ENCODE measurements at regions not wholly inside any gene's neighbourhood (a gene's known extent, or its start where the extent isn't known, plus 50 kb on each side); places are given as distances from the start of the nearest gene placed in this dataset.
"Not testable (repeated sequence)": the region's sequence is repeated elsewhere in the genome, so short reads cannot be mapped to it uniquely, and the experiment has no call there.

DNA sequence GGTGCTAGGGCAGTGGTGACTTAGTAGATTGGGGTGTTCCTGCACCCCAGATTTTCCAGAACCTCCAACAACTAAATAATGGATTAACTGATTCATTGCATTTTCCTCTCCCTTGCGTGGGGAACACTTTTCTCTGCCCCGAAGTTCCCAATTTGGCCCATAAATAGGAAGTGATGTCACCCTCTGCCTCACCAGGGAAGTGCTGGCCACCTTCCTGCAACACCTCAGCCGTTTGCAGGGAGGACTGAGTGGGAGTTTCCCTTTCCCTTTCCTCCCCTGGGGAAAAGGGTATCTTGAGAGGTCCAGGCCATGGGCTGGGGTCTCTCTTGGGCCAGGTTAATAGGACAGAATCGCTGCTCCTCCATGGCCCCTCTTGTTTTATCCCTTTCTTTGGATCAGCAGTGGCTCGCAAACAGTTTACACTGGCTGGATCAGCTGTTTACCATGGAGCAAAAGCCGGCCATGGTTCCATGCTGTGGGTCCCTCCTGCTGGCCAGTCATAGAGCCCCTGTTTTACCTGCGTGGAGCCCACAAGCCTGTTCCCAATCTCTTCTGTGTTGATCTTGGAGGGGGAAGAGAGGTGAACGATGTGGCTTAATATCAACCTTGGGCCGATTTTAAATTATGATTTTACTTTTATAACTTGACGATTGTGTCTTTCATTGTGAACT lies 91.6 kb upstream of the VRK1 start:
- Mint-ChIP-seq H3K4me3 (no peak overlapping the region), H3K9me3 (no peaks in the 10 kb centered on the region), H3K4me1 (ENCODE audit: low read depth) (no peaks in the 10 kb centered on the region), H3K27me3 (ENCODE audit: low read depth) (peaks cover 16% of the 10 kb centered on the region), H3K27ac (no peak overlapping the region), H3K36me3 (ENCODE audit: low read depth) (no peaks in the 10 kb centered on the region)
- DNase-seq = no peak
- CTCF ChIA-PET = no interaction called here
- intact Hi-C loops (cut with micrococcal nuclease) = no loop called here

DNA sequence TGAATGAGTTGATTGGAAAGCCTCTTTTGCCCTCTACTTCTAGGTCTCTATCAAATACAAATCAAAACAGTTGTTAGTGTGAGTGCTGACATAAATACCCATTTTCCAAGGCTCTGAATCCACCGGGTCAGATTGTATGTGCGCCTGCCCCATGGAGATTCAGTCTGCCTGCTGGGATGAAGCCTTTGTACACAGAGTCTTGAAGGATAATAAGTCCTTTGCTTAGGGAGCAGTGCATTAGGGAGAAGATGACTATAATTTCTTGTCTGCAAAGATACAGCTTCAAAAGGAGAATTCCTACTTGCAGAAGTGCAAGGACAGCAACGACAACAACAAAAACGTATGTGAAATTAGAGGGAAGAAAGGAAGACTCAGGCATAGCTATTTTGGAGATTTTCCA lies 90.3 kb upstream of the VRK1 start:
- intact Hi-C loops (cut with micrococcal nuclease) = no loop called here
- CTCF ChIA-PET = no interaction called here
- Mint-ChIP-seq H3K4me3 (no peak overlapping the region), H3K27ac (no peak overlapping the region), H3K27me3 (ENCODE audit: low read depth) (peaks cover 16% of the 10 kb centered on the region), H3K4me1 (ENCODE audit: low read depth) (no peaks in the 10 kb centered on the region), H3K9me3 (no peaks in the 10 kb centered on the region), H3K36me3 (ENCODE audit: low read depth) (no peaks in the 10 kb centered on the region)
- no peak for DNase-seq

DNA sequence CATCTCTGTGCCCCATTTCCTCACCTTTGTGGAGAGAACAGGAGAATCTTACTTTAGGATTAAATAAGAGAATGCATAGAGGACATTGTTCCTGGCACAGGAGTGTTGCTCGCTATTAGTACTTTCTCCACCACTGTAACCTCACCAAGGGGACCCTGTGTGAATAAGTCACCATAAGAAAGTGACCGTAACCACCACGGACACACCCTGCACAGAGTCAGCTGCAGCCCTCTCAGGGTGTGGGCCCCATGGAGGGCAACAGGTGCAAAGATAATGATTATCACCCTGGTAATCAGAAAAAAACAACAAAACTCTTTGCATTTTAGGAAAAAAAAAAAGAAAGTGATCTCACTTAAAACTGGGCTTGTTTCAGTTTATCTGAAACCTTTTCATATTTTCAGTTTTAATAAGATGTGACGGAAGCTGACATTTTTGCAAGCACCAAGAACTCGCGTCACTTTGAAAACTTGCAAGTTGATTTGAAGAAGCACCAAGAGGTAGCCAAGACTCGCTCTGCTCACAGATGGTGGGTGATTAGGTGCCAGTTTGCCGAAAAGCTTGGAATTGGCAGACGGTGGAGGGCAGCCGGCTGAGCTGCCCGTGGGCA lies 87.0 kb upstream of the VRK1 start:
- intact Hi-C loops (cut with micrococcal nuclease) = no loop called here
- no peaks in the 10 kb centered on the region for H3K36me3 Mint-ChIP-seq (ENCODE audit: low read depth)
- no peaks in the 10 kb centered on the region for H3K9me3 Mint-ChIP-seq
- no peak for DNase-seq
- H3K4me3 Mint-ChIP-seq = no peak overlapping the region
- no peaks in the 10 kb centered on the region for H3K4me1 Mint-ChIP-seq (ENCODE audit: low read depth)
- H3K27me3 Mint-ChIP-seq (ENCODE audit: low read depth) = peaks cover 9% of the 10 kb centered on the region
- no peak overlapping the region for H3K27ac Mint-ChIP-seq
- CTCF ChIA-PET = interaction anchor here (0.6 to 1.6 kb wide), 2 partner anchors 8 to 30 kb away, joined by 3 read pairs; no protein-coding TSS in a partner anchor

DNA sequence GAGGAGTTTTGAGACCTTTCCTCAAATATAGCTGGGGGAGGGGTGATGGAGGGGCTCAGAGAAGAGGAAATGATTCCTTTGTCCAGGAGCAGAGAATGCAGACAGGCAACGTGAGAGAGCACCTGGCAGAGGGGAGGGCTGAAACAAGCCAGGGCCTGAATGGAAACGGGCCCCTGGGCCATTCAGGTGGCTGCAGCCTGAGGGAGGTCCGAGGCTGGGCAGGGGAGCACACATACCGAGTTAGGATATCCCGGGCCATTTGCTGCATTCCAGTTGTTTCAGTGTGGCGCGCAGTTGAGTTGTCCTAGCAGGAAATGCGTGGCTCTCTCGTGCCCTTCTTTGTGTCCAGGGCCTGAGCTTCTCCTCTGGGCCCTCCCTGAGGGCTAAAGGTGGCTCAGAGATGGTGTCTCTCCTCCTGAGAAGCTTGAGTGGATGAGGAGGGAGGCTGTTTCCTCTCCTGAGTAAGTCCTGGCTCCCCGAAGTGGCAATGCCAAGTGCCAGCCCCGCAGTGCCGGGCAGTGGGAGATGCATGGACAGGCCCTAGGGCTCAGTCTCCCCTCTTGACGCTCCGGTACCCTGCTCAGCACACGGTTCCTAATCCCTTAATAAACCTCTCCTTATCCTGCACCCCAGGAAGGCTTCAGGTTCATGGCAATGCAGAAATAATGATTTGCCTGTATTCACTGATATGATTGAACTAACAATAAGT lies 85.5 kb upstream of the VRK1 start:
- peaks cover 6% of the 10 kb centered on the region for H3K27me3 Mint-ChIP-seq (ENCODE audit: low read depth)
- no peak for DNase-seq
- no peaks in the 10 kb centered on the region for H3K4me1 Mint-ChIP-seq (ENCODE audit: low read depth)
- H3K27ac Mint-ChIP-seq = no peak overlapping the region
- no peaks in the 10 kb centered on the region for H3K36me3 Mint-ChIP-seq (ENCODE audit: low read depth)
- CTCF ChIA-PET = interaction anchor here (1.6 kb wide), 1 partner anchor 29 kb away, joined by 3 read pairs; no protein-coding TSS in a partner anchor
- intact Hi-C loops (cut with micrococcal nuclease) = no loop called here
- no peaks in the 10 kb centered on the region for H3K9me3 Mint-ChIP-seq
- no peak overlapping the region for H3K4me3 Mint-ChIP-seq

DNA sequence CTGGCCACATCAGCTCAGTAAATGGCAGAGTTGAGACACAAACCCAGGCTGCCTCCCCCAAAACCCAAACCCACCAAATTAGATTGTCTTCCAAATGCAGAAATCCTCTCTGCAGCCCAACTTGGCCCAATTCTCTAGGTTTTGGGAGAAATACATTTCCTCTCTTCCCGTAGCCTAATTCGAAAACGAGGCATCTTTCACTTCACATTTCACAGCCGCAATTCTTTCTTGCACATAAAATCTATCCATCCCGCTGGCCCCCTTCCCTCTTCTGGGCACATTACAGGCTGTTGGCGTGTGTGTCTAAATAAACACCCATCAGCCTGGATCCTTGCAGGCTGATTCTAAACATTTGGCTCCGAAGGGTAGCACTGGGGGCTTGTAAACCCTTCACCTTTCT lies 83.8 kb upstream of the VRK1 start:
- Mint-ChIP-seq H3K27me3 (ENCODE audit: low read depth) (peaks cover 6% of the 10 kb centered on the region), H3K4me1 (ENCODE audit: low read depth) (no peaks in the 10 kb centered on the region), H3K4me3 (no peak overlapping the region), H3K27ac (no peak overlapping the region), H3K36me3 (ENCODE audit: low read depth) (no peaks in the 10 kb centered on the region), H3K9me3 (no peaks in the 10 kb centered on the region)
- CTCF ChIA-PET = no interaction called here
- intact Hi-C loops (cut with micrococcal nuclease) = no loop called here
- no peak for DNase-seq

DNA sequence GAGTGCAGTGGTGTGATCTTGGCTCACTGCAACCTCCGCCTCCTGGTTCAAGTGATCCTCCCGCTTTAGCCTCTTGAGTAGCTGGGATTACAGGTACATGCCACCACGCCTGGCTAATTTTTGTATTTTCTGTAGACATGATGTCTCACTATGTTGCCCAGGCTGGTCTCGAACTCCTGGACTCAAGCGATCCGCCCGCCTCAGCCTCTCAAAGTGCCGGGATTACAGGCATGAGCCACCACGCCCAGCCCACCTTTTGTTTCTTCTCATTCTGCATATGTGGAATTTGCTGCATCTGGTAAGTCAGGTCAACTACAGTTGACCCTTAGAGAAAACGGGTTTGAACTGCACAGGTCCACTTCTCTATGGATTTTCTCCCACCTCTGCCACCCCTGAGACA lies 82.6 kb upstream of the VRK1 start:
- DNase-seq; H3K4me1 Mint-ChIP-seq (ENCODE audit: low read depth); H3K27ac Mint-ChIP-seq; H3K36me3 Mint-ChIP-seq (ENCODE audit: low read depth); H3K9me3 Mint-ChIP-seq; CTCF ChIA-PET; H3K4me3 Mint-ChIP-seq; intact Hi-C loops (cut with micrococcal nuclease); H3K27me3 Mint-ChIP-seq (ENCODE audit: low read depth): not testable (repeated sequence)

DNA sequence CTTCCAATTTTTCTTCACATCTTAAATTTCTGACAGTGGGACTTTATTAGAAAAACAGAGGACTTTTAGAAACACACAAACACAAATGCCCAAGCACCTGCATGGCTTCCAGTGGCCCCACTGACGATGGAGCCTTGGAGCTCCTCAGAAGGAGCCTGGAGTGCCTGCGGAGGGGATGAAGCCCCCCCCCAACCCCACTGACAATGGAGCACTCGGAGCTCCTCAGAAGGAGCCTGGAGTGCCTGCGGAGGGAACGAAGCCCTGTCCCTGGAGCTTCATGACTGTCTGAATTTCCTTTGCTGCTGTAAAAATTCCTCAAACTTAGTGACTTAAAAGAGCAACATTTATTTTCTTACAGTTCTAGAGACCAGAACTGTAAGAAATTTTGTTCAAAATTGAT lies 80.1 kb upstream of the VRK1 start:
- H3K36me3 Mint-ChIP-seq (ENCODE audit: low read depth) = no peaks in the 10 kb centered on the region
- no peak overlapping the region for H3K27ac Mint-ChIP-seq
- DNase-seq = no peak
- no peaks in the 10 kb centered on the region for H3K4me1 Mint-ChIP-seq (ENCODE audit: low read depth)
- H3K27me3 Mint-ChIP-seq (ENCODE audit: low read depth) = peaks cover 12% of the 10 kb centered on the region
- no peaks in the 10 kb centered on the region for H3K9me3 Mint-ChIP-seq
- intact Hi-C loops (cut with micrococcal nuclease) = no loop called here
- no peak overlapping the region for H3K4me3 Mint-ChIP-seq
- CTCF ChIA-PET = no interaction called here

DNA sequence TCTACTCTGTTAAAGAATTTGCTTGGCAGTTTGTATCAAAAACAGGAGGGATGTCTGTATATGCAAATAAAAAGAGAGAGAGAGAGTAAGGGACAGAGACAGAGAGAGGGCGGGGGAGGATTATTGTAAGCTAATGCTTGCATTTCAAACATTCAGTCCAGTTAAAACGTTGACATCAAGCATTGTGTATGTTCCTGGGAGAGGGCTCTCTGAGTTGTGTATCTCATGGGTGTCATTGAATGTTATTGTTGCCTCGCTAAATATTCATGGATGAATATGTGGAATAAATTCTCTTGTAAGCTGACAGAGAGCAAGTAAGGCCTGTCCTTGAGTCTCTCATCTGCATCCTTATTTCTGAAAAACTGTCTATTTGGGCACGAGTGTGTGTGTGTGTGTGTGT lies 78.8 kb upstream of the VRK1 start:
- intact Hi-C loops (cut with micrococcal nuclease) = no loop called here
- no peak for DNase-seq
- Mint-ChIP-seq H3K27ac (no peak overlapping the region), H3K9me3 (no peaks in the 10 kb centered on the region), H3K4me1 (ENCODE audit: low read depth) (no peaks in the 10 kb centered on the region), H3K4me3 (no peak overlapping the region), H3K36me3 (ENCODE audit: low read depth) (no peaks in the 10 kb centered on the region), H3K27me3 (ENCODE audit: low read depth) (peaks cover 8% of the 10 kb centered on the region)
- CTCF ChIA-PET = no interaction called here

DNA sequence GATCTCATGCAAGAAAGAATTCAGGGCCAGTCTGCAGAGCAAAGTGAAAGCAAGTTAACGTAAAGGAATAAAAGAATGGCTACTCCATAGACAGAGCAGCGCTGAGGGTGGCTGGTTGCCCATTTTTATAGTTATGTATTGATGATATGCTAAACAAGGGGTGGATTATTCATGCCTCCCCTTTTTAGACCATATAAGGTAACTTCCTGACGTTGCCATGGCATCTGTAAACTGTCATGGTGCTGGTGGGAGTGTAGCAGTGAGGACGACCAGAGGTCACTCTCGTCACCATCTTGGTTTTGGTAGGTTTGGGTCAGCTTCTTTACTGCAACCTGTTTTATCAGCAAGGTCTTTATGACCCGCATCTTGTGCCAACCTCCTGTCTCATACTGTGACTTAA lies 76.5 kb upstream of the VRK1 start:
- H3K36me3 Mint-ChIP-seq (ENCODE audit: low read depth); H3K27me3 Mint-ChIP-seq (ENCODE audit: low read depth); H3K27ac Mint-ChIP-seq; H3K9me3 Mint-ChIP-seq; H3K4me1 Mint-ChIP-seq (ENCODE audit: low read depth); H3K4me3 Mint-ChIP-seq; intact Hi-C loops (cut with micrococcal nuclease); DNase-seq: not testable (repeated sequence)
- CTCF ChIA-PET = interaction anchor here (0.6 kb wide), 1 partner anchor 22 kb away, joined by 5 read pairs; no protein-coding TSS in a partner anchor

DNA sequence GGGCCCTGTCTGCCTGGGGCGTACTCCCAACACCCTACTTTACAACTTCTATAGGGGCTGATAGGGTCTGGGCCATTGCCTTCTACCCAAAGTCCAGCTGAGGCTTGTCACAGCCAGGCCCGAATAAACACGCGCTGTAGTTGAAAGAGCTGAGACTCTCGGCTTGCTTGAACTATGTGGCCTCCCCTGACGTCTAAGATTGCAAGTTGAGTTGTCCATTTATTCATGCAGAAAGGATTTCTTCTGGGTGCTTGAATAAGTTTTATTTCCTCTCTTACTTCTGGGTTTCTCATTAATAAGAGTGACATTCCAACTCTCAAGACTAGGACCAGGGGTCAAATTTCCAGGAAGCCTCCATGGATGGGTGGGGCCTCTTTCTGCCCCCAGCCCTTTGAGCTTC lies 74.4 kb upstream of the VRK1 start:
- Mint-ChIP-seq H3K4me3 (no peak overlapping the region), H3K36me3 (ENCODE audit: low read depth) (no peaks in the 10 kb centered on the region), H3K27ac (no peak overlapping the region), H3K27me3 (ENCODE audit: low read depth) (peaks cover 9% of the 10 kb centered on the region), H3K4me1 (ENCODE audit: low read depth) (no peaks in the 10 kb centered on the region), H3K9me3 (no peaks in the 10 kb centered on the region)
- intact Hi-C loops (cut with micrococcal nuclease) = no loop called here
- DNase-seq = no peak
- CTCF ChIA-PET = interaction anchor here (1.2 kb wide), 1 partner anchor 19 kb away, joined by 3 read pairs; no protein-coding TSS in a partner anchor

DNA sequence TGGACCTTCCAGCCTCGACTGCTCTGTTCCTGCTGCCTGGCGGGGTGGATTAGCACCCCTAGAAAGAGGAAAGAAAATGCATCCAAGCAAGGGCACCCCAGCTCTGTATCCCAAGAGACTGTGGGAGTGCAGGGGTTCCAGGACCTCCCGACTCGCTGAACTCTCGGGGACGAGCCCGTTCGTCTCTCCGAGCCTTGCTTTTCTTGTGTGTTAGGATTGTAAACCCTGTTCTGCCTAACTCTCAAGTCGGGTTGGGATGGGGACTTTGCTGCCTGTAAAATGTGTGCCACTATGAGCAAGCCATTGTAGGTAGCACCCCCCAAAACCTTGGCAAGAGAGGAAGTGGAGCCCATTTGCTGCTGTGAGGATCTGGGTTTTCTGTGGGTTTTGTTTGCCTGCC lies 73.2 kb upstream of the VRK1 start:
- intact Hi-C loops (cut with micrococcal nuclease) = no loop called here
- no peak overlapping the region for H3K27ac Mint-ChIP-seq
- no peaks in the 10 kb centered on the region for H3K9me3 Mint-ChIP-seq
- CTCF ChIA-PET = interaction anchor here (0.7 kb wide), 1 partner anchor 126 kb away, joined by 3 read pairs; no protein-coding TSS in a partner anchor
- DNase-seq = no peak
- no peak overlapping the region for H3K4me3 Mint-ChIP-seq
- no peaks in the 10 kb centered on the region for H3K4me1 Mint-ChIP-seq (ENCODE audit: low read depth)
- peaks cover 12% of the 10 kb centered on the region for H3K27me3 Mint-ChIP-seq (ENCODE audit: low read depth)
- H3K36me3 Mint-ChIP-seq (ENCODE audit: low read depth) = no peaks in the 10 kb centered on the region

DNA sequence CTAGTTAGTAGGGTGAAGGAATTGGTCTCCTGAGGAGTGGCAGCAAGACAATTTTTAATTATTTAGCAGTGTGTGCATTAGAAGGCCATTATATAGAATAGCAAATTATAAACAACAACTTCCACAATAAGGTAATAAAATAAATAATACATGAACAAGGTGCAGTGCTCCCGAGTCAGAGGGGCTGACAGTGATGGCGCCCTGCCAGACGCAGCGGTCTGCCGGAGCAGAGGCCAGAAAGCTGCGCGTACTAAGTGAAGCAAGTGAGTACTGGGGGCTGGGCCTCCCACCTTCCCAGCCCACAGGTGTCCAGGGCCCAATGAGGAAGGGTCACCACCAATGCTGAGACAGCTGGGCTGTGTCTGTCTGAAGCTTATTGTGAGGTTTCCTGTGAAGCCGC lies 72.0 kb upstream of the VRK1 start:
- no peaks in the 10 kb centered on the region for H3K9me3 Mint-ChIP-seq
- CTCF ChIA-PET = interaction anchor here (1.1 kb wide), 1 partner anchor 15 kb away, joined by 5 read pairs; no protein-coding TSS in a partner anchor

DNA sequence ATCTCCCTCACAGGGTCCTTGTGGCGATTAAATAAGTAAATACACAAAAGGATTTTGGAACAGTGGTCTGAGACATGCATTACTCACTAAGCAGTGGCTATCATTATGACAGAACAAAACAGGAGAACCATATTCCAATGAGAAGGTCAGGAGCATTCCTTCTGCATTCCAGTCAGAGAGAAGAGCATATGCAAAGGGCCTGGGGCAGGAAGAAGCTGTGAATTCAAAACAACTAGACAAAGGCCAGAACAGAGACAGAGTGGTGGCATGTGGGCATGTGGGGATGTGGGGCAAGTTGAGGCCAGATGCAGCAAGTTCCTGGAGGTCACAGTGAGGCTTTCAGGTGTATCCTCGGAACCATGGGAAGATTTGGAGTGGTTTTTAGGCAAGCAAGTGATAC lies 70.1 kb upstream of the VRK1 start:
- H3K4me3 Mint-ChIP-seq = no peak overlapping the region
- no peaks in the 10 kb centered on the region for H3K9me3 Mint-ChIP-seq
- DNase-seq = no peak
- no peaks in the 10 kb centered on the region for H3K4me1 Mint-ChIP-seq (ENCODE audit: low read depth)
- H3K27ac Mint-ChIP-seq = no peak overlapping the region
- intact Hi-C loops (cut with micrococcal nuclease) = no loop called here
- CTCF ChIA-PET = no interaction called here
- H3K27me3 Mint-ChIP-seq (ENCODE audit: low read depth) = peaks cover 6% of the 10 kb centered on the region
- no peaks in the 10 kb centered on the region for H3K36me3 Mint-ChIP-seq (ENCODE audit: low read depth)

More for the DNA sequence above, 72.0 kb upstream of the VRK1 start:
- no peak overlapping the region for H3K4me3 Mint-ChIP-seq
- no peak overlapping the region for H3K27ac Mint-ChIP-seq
- no peaks in the 10 kb centered on the region for H3K36me3 Mint-ChIP-seq (ENCODE audit: low read depth)
- no peak for DNase-seq
- intact Hi-C loops (cut with micrococcal nuclease) = no loop called here
- no peaks in the 10 kb centered on the region for H3K4me1 Mint-ChIP-seq (ENCODE audit: low read depth)
- H3K27me3 Mint-ChIP-seq (ENCODE audit: low read depth) = peaks cover 6% of the 10 kb centered on the region
